Stimulated activated CD8-positive, alpha-beta memory T cell treated with anti-CD3 and anti-CD28 coated beads, Interleukin-4, amount 100 ng/mL, for 24 hours (primary cell): ENCODE measurements at regions not wholly inside any gene's neighbourhood (a gene's known extent, or its start where the extent isn't known, plus 50 kb on each side); places are given as distances from the start of the nearest gene placed in this dataset.
"Not testable (repeated sequence)": the region's sequence is repeated elsewhere in the genome, so short reads cannot be mapped to it uniquely, and the experiment has no call there.

Source experiments
- DNase-seq: peaks from one replicate; pipeline ENCODE4 v3.0.0-alpha.2; 2020; ENCODE audit warnings: low read depth

GRCh38 chr18:22701795-22702194, 231.3 kb upstream of the RBBP8 start:
- DNase-seq, result no peak

GRCh38 chr18:22702806-22703205, 230.3 kb upstream of the RBBP8 start:
- no peak for DNase-seq

GRCh38 chr18:22703883-22704585, 229.1 kb upstream of the RBBP8 start:
- DNase-seq, result no peak

GRCh38 chr18:22704586-22704918, 228.6 kb upstream of the RBBP8 start:
- no peak for DNase-seq

- DNase-seq, result no peak
These were observed 227.8 kb upstream of the RBBP8 start for GRCh38 chr18:22705328-22705727.

GRCh38 chr18:22706025-22706424, 227.1 kb upstream of the RBBP8 start:
- not testable (repeated sequence) for DNase-seq

GRCh38 chr18:22709288-22710060, 223.7 kb upstream of the RBBP8 start:
- no peak for DNase-seq

- DNase-seq, result no peak
These were observed 222.4 kb upstream of the RBBP8 start for GRCh38 chr18:22710673-22711191.

- no peak for DNase-seq
These were observed 221.9 kb upstream of the RBBP8 start for GRCh38 chr18:22711192-22711685.

GRCh38 chr18:22713511-22713910, 219.6 kb upstream of the RBBP8 start:
- no peak for DNase-seq

- not testable (repeated sequence) for DNase-seq
These were observed 215.6 kb upstream of the RBBP8 start for GRCh38 chr18:22717536-22717935.

- DNase-seq, result no peak
These were observed 209.9 kb upstream of the RBBP8 start for GRCh38 chr18:22723221-22723620.

GRCh38 chr18:22723773-22724172, 209.4 kb upstream of the RBBP8 start:
- DNase-seq, result no peak

GRCh38 chr18:22726469-22726868, 206.7 kb upstream of the RBBP8 start:
- no peak for DNase-seq

GRCh38 chr18:22728016-22728415, 205.1 kb upstream of the RBBP8 start:
- DNase-seq, result no peak

- DNase-seq, result no peak
These were observed 204.5 kb upstream of the RBBP8 start for GRCh38 chr18:22728481-22729105.

- no peak for DNase-seq
These were observed 201.7 kb upstream of the RBBP8 start for GRCh38 chr18:22731398-22731797.

GRCh38 chr18:22734105-22734661, 198.9 kb upstream of the RBBP8 start:
- no peak for DNase-seq

GRCh38 chr18:22734791-22735627, 198.1 kb upstream of the RBBP8 start:
- no peak for DNase-seq

GRCh38 chr18:22737054-22737453, 196.1 kb upstream of the RBBP8 start:
- no peak for DNase-seq

- no peak for DNase-seq
These were observed 194.0 kb upstream of the RBBP8 start for GRCh38 chr18:22739061-22739642.
